GM18498 (cell line): ENCODE measurements at regions not wholly inside any gene's neighbourhood (a gene's known extent, or its start where the extent isn't known, plus 50 kb on each side); places are given as distances from the start of the nearest gene placed in this dataset.

Experiments used
- ATAC-seq: cut with Tn5 transposase; IDR thresholded peaks from one replicate; pipeline ENCODE4 v1.9.1; 2021; ENCODE audit warnings: mild to moderate bottlenecking, moderate library complexity; ENCODE audit not compliant: unreplicated experiment

DNA sequence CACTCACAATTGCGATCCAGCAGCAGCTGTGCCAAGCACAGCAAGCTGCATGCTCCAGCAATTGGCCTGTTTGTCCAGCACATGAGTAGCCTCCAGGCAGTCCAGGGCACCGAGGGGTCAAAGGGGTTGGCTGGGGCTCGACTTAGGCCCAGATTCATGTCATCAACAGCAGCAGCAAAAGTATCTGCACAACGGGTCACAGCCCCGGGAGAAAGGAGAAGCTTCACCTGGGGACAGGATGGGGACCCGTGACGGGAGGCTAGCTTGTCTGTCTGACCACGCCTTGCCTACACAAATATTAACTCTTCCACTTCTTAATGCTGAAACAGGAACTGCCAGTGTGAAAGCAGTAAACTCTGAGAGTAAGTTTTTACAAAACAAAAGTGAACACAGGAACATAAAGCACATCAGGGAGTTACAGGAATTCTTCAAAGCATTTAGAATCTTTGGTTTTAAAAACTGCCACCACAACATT, 191.2 kb downstream of the PIK3R1 start:
- ATAC-seq = peak; percentile 90

DNA sequence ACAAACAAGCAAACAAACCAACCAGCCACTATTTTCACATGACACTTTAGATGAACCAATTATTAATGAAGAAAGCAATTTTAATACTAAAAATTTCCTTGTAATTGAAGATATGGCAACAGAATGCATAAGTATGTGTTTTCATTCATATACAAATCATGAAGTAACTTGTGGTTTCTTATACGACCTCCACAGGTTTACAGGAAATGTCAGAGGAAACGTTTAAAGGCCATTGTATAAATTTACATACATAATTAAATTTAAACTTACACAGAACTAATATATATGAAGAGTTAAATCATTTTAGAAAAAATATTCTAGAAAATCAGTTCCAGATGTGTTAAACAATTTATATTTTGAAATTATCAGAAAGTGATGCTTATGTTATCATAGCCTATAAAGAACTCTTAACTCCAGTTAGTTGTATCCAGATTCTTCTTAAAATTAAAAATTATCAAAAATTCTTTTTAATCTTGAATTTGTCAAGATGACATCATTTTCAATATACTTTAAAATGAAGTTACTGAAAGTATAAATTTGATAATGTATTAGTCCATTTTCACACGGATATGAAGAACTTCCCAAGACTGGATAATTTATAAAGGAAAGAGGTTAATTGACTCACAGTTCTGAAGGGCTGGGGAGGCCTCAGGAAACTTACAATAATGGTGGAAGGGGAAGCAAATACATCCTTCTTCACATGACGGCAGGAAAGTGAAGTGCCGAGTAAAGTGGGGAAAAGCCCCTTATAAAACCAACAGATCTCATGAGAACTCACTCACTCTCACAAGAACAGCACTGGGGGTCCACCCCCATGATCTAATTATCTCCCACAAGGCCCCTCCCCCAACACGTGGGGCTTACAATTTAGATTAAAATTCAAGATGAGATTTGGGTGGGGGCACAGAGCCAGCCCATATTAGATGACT, 192.0 kb downstream of the PIK3R1 start:
- ATAC-seq = no peak

DNA sequence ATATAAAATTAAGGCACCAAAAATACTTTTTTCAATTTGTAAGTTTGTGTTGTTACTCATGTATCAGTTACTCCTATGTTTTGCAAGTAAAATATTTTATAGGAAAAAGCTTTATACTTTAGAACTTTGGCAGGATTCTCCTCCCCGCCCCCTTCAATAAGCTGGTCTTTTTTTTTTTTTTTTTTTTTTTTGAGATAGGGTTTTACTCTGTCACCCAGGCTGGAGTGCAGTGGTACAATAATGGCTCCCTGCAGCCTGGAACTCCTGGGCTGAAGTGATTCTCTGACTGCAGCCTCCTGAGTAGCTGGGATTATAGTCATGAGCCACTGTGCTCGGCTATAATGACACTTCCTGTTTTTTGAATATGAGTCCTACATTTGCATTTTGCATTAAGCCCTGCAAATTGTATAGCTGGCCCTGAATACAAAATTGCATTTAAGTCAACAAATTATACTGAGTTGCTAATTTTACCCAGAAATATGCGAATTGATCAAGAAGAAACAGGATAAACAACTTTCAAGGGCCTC, 192.9 kb downstream of the PIK3R1 start:
- ATAC-seq = no peak

DNA sequence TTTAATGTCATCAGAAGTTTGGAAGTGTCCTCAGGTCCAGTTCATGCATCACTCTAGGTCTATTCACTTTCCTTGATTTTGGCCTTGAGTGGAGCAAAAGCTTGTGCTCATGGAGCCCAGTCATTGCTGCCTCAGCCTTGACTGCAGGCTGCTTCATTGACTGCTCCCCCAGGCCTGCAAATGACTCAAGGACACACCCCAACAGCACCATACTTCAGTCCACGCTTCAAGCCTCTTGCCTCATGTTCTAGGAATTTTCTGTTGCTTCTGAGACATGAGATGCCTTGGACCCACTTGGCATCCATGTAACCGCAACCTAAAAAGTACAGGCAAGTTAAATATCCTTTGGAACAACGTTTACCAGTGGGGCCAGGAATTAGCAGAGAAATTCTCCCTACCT, 193.7 kb downstream of the PIK3R1 start:
- no peak for ATAC-seq

DNA sequence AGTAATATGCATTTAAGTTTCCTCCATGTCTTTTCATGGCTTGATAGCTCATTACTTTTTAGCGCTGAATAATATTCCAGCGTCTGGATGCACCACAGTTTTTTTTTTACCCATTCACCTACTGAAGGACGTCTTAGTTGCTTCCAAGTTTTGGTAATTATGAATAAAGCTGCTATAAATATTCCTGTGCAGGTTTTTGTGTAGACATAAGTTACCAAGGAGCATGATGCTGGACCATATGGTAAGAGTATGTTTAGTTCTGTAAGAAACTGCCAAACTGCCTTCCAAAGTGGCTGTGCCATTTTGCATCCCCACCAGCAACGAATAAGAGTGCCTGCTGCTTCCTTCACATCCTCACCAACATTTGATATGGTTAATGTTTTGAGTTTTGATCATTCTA, 195.6 kb downstream of the PIK3R1 start:
- no peak for ATAC-seq

DNA sequence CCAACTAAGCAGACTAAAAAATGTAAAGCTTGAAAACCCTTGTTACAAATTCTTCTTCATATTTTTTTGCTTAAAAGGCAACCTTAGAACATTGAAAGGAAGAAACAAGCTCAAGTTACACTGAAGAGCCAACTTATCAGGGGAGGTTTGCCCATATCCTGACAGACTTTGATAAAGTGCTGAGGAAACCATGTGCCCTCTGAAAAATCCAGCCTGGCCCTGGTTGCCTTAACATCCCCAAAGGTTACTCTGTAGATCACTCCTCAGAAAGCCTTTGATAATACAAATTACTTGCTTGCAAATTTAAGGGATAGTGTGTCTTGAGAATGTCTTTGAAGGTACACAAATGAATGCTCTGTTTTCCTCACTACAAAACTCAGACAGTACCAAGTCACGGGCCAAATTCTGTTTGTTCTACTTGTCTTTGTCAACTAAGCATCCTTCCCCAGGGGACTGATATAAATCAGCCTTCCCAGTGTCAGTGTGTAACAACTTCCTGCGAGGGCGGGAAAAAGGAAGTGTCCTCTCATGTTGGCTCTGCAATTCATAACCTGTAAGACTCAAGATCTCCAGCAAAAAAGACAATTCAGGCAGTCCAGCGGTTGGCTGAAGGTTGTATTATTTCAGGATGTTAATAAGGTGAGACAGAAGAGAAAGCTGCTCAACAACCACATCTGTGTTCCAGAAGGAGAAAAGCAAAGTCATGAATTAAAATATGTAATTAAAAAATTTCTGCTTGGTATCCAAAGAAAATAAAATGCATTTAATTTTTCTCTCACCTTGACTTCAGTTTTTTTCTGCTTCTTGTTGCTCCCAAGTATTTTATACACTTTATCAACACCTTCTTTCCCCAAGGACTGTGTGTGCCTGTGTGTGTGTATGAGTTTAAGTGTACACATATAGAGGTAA, 199.9 kb downstream of the PIK3R1 start:
- no peak for ATAC-seq

DNA sequence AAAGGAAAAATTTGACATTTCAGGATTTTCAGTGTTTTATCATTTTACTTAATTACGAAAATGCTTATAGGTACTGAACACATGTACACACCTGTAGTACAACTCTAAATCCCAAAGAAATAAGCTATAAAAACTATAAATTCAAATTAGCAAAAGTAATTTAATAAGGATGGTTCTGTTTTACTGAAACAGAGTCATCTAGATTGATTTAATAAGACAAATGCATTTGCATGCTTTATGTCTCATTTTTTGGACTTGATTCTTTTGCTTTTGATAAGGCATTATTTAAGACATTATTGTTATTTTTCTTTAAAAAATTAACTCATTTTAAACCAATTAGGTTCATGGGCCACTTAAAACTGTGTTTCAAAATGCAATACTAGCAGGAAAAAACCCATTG, 201.2 kb downstream of the PIK3R1 start:
- no peak for ATAC-seq

DNA sequence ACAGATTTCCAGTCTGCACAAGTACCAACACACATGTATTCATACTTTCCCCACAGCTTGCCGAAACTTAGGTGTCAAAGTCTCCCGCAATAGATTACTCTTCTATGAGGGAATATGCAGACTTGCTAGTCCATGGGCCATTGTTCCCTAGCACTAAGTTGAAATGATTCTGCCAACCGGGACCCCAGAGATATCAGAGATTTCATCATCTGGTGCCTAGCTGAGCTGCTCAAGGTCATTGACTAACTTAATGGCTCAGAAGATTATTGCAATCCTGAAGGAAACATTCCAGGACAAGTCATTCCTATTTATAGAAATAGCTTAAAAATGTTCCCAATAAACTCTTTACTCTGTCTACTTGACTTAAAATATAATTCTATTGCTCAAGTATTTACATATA, 202.6 kb downstream of the PIK3R1 start:
- ATAC-seq = no peak

DNA sequence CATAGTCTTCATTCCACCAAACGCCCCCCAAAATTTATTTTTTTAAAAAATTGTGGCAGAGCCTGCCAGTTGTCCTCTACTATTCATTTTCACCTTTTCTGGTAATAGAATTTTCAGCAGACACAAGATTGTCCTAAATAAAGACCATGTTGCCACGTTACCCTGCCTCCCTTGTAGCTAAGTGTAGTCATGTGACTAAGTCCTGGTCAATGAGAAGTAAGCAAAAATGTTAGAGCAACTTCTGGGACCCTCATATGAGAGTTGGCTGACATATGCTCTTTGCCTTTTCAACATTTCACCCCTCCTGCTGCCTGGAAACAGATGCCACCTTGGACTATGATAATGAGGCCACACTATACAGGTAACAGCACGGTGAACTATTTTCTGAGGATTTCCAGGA, 203.1 kb downstream of the PIK3R1 start:
- no peak for ATAC-seq

DNA sequence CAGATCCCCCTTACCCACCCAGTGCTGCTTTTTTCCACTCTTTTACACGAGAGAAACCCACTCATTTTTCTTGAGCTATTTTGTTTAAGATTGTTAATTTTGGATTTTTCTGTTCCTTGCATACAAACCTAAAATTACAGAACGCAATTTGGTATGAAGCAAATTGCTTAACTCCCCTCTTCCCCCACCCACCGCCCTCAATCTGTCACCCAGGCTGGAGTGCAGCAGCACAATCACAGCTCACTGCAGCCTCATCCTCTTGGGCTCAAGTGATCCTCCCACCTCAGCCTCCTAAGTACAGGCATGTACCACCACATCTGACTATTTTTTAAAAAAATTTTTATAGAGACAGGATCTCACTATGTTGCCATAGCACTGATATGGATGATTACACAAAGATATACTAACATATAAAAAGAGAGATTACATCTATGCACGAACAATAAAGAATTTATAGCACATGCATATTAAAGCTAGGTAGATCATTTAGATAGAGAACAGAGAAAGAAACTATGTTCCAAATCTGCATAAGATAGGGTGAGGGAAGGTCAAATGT, 203.6 kb downstream of the PIK3R1 start:
- no peak for ATAC-seq

DNA sequence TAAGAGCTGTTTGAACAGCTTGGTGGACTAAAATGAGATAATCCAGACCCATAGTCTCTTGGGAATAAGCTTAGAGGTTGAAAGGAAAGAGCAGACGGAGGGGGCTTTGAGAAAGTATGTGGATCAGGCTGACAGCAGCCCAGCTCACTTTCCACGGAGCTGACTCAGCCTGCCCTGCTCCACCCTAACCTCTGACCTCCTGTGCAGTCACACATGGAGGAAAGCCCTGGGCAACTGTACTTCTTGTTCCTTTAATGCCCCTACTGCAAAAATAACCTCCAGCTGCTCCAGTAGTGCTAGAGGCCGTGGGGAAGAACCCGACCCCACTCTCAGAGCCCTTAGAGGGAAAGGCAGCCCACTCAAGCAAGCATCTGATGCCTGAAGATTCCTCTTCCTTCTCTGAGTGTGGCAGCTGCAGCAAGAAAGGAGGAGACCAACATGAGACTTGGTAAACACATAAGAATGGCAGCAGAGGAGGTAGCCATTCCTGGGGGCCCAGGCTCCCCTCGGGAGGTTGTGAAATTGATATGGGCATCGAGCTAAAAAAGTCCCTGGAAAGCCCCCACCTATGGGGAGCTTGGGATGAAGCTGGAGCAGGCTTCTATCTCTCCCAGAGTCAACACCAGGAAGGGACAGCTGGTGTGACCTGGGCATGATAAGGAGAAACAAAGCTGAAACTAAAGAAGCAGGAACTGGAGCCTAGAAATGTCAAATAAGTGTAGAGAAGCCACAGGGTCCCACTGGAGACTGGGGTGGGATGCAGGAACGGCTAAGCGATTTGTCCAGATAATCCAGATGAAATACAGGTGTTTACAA, 204.3 kb downstream of the PIK3R1 start:
- ATAC-seq = no peak

DNA sequence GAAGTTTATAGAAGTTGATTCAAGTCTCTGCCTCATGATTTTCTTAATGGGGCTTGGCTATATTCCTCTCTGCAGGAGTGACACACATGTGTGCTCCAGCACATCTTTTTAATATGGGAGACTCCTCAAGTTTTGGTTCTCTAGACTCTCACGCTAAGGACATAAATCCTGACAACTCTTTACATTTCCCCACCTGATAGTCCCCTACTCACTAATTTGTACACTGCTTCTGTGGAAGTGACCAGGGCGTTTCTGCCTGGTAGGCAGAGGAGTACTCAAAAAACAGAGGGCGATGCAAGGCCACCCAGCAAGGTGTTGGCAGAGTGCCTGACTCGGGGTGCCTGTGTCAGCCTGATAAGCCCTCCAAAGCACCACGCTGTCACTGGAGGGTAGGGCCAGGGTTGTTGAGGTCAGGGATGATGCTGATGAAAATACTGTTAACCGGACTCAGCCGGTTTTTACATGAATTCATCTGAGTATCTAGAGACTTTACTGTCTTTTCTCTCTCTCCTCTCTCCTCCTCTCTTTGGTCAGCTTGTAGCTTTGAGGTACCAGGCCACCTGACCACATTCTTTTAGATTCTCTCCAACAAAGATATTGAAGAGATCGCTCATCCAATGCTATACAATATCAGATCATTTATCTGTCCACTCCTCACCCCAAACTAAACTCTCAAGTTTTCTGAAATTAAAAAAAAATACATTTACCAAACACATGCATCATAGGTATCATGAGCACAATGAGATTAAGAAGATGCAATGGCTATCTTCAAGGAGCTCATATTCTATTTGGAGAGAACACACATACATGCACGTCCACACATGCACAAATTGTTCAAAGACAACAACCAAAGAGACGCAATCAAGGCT, 205.2 kb downstream of the PIK3R1 start:
- ATAC-seq = no peak

DNA sequence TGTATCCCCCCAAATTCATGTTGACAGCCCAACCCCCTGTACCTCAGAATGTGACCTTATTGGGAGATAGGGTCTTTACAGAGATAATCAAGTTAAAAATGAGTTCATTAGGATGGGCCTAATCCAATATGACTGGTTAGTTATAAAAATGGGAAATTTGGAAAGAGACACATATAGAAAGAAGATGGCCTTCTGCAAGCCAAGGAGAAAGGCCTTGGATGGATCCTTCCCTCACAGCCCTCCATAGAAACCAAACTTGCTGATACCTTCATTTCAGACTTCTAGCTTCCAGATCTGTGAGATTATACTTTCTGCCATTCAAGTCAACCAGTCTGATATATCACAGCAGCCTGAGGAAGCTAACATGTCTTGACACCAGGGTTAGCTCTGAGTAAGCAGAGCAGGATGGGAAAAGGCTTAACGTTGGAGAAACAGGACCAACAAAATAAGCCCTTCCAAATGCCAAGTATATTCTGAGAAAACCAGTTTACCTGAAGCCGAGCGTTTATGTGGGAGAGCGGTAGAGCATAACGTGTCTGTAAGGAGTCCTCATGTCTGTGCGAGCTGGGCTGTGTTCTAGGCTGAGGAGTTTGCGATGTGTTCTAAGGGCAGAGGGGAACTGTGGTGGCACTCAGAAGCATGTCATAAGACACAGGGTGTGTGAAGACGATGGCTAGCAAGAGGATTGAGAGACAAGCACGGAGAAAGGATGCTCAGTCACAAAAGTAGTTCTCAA, 206.1 kb downstream of the PIK3R1 start:
- no peak for ATAC-seq

DNA sequence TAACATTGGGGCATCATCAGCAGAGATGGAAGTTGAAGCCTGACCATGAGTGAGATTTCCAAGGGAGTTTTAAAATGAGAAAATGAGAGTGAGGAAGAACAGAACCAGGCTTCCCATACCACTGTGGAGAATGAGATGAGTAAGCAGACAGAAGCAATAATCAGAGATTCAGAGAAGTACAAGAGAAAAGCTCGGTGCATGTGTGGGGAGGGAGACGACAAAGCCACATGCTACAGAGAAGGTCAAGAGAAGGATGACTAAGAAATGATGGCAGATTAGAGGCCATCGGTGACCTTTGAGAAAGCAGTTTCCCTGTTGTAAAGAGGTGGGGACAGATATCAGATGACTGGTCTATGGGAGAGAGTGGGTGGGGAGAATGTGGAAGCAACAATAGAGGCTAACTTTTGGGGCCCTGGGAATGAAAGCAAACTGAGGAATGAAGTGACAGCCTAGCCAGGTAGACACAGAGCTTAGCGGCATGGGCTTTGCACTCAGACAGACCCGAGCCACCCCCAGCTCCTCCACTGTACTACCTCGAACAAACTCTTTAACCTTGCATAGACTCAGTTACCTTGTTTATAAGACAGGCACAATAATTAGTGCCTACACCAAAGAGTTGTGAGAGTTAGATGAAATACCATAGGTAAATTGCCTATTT, 207.7 kb downstream of the PIK3R1 start:
- no peak for ATAC-seq

DNA sequence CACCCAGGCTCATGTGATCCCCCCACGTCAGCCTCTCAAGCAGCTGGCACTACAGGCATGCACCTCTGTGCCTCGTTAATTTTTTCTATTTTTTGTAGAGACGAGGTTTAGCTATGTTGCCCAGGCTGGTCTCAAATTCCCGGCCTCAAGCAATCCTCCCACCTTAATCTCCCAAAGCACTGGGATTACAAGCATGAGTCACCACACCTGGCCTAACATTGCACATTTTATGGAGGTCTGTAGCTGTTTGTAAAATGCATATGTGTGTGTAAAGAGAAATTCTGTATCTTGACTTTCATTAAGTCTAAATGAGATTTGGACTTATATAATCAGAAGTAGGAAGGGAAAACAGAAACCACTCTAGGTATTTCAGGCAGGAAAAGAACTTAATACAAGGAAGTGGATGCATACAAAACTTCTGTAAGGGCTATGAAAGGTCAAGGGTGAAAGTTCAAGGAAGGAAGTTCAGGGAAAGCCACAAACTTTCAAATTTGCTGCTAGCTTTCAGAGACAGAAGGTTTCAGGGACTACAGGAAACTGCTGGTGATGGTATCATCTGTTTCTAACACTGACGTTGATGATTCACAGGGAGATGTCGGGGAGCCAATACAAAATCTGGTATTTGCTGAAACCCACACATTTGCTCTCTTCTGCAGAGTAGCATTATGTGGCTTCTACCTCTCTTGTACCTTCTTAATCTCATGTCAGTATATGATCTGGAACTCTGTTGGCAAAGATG, 209.4 kb downstream of the PIK3R1 start:
- peak; percentile 84 for ATAC-seq

DNA sequence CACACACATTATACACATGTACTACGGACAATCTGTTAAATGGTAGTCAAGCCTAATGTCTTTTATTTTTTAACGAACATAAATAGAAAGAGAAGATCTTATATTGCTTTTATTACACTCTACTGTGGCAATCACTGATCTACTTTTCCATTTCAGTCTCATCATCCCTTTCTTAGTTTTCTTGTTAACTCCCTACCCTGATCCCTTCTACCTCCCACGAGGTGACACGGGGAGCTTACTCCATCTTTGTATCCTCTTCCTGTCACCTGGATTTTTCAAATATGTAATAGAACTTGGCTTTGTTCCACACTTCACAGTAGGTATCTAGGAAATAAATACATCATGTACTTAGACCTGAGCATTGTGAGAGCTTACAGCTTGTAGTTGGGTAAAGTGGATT, 211.0 kb downstream of the PIK3R1 start:
- ATAC-seq = no peak

DNA sequence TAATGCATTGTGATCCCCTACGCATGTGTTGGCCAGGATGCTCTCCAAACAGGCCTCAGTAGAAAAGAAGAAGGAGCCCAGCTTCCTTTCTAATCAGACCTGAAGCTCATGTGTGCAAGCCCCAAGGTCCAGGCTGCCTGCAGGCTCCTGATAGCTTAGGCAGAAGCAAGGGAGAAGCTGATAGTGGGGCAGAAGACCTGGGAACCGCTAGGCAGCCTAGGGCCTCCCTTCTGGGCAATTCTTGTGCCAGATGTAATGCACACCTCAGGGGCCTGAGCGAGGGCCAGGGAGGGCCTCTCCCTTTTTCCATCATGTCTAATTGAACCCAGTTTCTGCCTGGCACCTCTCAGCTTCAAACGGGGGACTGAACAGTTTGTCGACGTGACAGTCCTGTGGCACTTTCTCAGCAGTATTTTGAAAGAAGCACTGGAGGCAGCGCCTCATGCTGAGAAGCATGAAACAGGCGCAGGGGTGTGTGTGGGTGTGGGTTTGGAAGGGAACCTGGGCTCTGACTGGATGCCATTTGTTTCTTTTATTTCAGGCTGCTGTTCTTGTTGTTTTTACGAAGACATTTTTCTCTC, 212.8 kb downstream of the PIK3R1 start:
- no peak for ATAC-seq
